Heart right ventricle (tissue), 16 donors: ENCODE measurements at regions not wholly inside any gene's neighbourhood (a gene's known extent, or its start where the extent isn't known, plus 50 kb on each side); places are given as distances from the start of the nearest gene placed in this dataset.

Experiments
- ATAC-seq, 8 donors: fragments of 200-7000 bp; cut with Tn5 transposase; one replicate each; pipeline ENCODE4 v1.9.1; 2020; ENCODE audit warnings: mild to moderate bottlenecking in 8 of 8, moderate library complexity in 8 of 8, moderate number of reproducible peaks in 1 of 8
- DNase-seq, 2 donors: peaks; one replicate each; pipeline ENCODE4 v3.0.0-alpha.2; 2020
- H3K27ac ChIP-seq, 10 donors: fragments of 200-600 bp; sonication (generic) in 2 of 10; one replicate each; pipeline versions ENCODE4 v1.5.0 to v1.8.0; 2020 to 2022; ENCODE audit warnings: mild to moderate bottlenecking in 3 of 10
- H3K27me3 ChIP-seq, 7 donors: fragments of 200-600 bp; one replicate each; pipeline ENCODE4 v1.8.0; 2021 to 2022; ENCODE audit warnings: mild to moderate bottlenecking in 2 of 7
- H3K36me3 ChIP-seq, 9 donors: fragments of 200-600 bp; sonication (generic) in 1 of 9; one replicate each; pipeline versions ENCODE4 v1.5.0 to v1.8.0; 2020 to 2022; ENCODE audit warnings: mild to moderate bottlenecking in 2 of 9
- H3K4me1 ChIP-seq, 9 donors: fragments of 200-600 bp; sonication (generic) in 1 of 9; one replicate each; pipeline versions ENCODE4 v1.5.0 to v1.8.0; 2020 to 2022; ENCODE audit warnings: mild to moderate bottlenecking in 4 of 9
- H3K4me3 ChIP-seq, 10 donors: fragments of 200-600 bp; sonication (generic) in 2 of 10; one replicate each; pipeline versions ENCODE4 v1.5.0 to v1.8.0; 2020 to 2022; ENCODE audit warnings: mild to moderate bottlenecking in 7 of 10, moderate library complexity in 2 of 10
- H3K9me3 ChIP-seq, 11 donors: fragments of 200-600 bp in 10 of 11; sonication (generic) in 2 of 11; one replicate each; pipeline versions ENCODE4 v1.5.0 to v1.8.0; 2013 to 2022; ENCODE audit warnings: mild to moderate bottlenecking in 2 of 11, control low read depth in 1 of 11, moderate library complexity in 1 of 11
- WGBS, 2 donors: extraction: QIAGEN DNeasy Blood & Tissue Kit; methylation state at CpG; one replicate each; pipeline ENCODE4 v1.1.7; 2013; ENCODE audit warnings: inconsistent platforms in 1 of 2; 5-methylcytosine and 5-hydroxymethylcytosine counted together
- intact Hi-C, 10 donors: fragments of 100-400 bp; cut with DNase I; formaldehyde crosslinking; loops; one replicate each; pipeline versions ENCODE4 v1.11.1 to v1.14.2; 2022
- TF ChIP-seq, protein P1 (sequence below), 9 donors: fragments of 200-600 bp; sonication (generic) in 2 of 9; IDR thresholded peaks; one replicate each; pipeline versions ENCODE4 v1.5.0 to v1.8.0; 2021 to 2022; ENCODE audit warnings: antibody characterized with exemption in 9 of 9, mild to moderate bottlenecking in 5 of 9, moderate library complexity in 1 of 9
- donor health status: Arrhythmogenic right ventricular cardiomyopathy.
- donor health status: ischemic (EF 13 %, LVEDD 7.1; RV severe dilation, severe dysfunction).
- donor health status: healthy with polysubstance abuse.
- donor health status: DM: no; HTN: yes; CAD: no.
- donor health status: DM: no; HTN: no; CAD: no.
- donor health status: ischemic (EF 25% LVEDD 6.9; RV normal size, moderate dysfunction).
- donor health status: ischemic (EF 25% LVEDD 5.7; RV mildly dilated, moderate dysfunction).
- donor health status: healthy.
- donor health status: DM: yes; HTN: yes; CAD: no.
- donor health status: Ischemic cardiomyopathy.
- donor health status: ischemic (EF 35%, LVEDD 5.7; RV mildly dilated, moderate dysfunction).
- donor health status: nonischemic (EF 11% LVEDD 7.7; RV severe dilation, severe dysfunction).
- donor health status: DM: yes; HTN: yes; CAD: no.
- donor health status: PGD.
- donor health status: ischemic (EF 29% LVEDD 5.4; RV normal size, mild dysfunction).
- donor health status: nonischemic (EF 23%, LVEDD 6.1; RV moderate dilation, normal function).

DNA sequence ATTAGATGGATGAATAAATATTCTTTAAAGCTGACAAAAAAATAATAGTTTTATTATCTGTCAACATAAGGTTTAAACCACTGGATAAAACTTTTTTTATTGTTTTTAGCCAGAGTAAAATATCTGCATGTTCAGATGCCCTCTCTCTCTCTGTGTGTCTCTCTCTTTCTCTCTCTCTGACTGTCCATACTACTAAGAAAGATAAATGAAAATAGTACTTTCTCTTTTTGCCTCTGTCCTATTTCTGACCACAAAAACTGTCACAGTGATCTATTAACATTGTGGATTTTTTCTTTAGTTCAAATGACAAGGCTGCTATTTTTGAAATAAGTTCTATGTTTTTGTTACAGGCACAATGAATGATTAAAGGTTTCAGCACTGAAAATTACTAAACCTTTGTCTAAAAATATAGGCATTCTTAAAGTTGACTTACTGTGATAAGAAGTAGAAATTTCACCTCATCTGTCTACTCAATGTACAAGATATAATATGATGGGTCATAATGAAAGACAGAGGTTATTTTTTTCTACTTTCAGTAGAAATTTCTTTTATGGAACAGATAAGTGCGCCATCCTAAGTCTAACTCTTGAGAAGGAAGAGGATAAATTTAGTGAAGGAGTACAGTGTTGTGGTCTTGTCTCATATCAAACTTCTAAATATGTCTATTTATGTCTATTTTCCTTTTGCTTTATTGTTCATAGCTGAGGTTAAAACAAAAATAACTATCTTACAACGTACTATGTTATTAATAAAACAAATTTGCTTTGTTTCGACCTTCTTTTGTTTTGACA is 341.9 kb upstream of the EYS start:
- H3K27ac ChIP-seq, result no peak overlapping the region
- no peak for DNase-seq
- H3K4me1 ChIP-seq, result no peaks in the 10 kb centered on the region
- ATAC-seq, result no peak
- intact Hi-C loops, result no loop called here
- no peaks in the 10 kb centered on the region for H3K27me3 ChIP-seq
- no peaks in the 10 kb centered on the region for H3K36me3 ChIP-seq
- 85 to 86% methylated on average over 3 of the region's 3 CpGs for WGBS, 2 donors
- TF ChIP-seq, protein P1, sequence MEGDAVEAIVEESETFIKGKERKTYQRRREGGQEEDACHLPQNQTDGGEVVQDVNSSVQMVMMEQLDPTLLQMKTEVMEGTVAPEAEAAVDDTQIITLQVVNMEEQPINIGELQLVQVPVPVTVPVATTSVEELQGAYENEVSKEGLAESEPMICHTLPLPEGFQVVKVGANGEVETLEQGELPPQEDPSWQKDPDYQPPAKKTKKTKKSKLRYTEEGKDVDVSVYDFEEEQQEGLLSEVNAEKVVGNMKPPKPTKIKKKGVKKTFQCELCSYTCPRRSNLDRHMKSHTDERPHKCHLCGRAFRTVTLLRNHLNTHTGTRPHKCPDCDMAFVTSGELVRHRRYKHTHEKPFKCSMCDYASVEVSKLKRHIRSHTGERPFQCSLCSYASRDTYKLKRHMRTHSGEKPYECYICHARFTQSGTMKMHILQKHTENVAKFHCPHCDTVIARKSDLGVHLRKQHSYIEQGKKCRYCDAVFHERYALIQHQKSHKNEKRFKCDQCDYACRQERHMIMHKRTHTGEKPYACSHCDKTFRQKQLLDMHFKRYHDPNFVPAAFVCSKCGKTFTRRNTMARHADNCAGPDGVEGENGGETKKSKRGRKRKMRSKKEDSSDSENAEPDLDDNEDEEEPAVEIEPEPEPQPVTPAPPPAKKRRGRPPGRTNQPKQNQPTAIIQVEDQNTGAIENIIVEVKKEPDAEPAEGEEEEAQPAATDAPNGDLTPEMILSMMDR (IDR thresholded peaks at IDR 0.05), result no peak
- peaks cover 0 to 8% (median 0%) of the 10 kb centered on the region in 11 donors for H3K9me3 ChIP-seq
- H3K4me3 ChIP-seq, result no peak overlapping the region

DNA sequence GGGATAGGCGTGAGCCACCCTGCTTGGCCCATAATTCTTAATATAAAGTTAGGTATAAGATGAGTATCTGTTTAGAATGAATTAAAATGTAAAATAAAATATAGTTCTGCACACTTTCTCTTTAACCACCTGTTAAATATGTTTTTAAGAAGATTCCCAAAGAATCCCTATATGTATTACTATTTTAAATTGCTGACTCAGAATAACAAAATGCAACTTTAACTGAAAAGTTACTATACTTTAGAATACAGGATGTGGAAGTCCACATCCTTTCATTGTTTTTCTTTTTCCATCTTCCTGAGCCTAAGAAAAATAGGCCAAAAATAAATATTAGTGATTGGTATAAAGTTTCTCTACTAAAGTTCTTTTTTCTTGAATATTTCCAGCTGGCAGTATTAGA is 325.6 kb upstream of the EYS start:
- TF ChIP-seq, protein P1 (IDR thresholded peaks at IDR 0.05), result no peak
- Histone ChIP-seq H3K27ac (no peak overlapping the region), H3K36me3 (no peaks in the 10 kb centered on the region), H3K4me1 (no peaks in the 10 kb centered on the region), H3K9me3 (peaks cover 0 to 12% (median 0%) of the 10 kb centered on the region in 11 donors), H3K27me3 (no peaks in the 10 kb centered on the region), H3K4me3 (no peak overlapping the region)
- no peak for ATAC-seq
- 88 to 94% methylated on average over 1 of the region's 1 CpG for whole genome bisulfite sequencing, 2 donors
- no peak for DNase-seq
- intact Hi-C loops, result no loop called here

DNA sequence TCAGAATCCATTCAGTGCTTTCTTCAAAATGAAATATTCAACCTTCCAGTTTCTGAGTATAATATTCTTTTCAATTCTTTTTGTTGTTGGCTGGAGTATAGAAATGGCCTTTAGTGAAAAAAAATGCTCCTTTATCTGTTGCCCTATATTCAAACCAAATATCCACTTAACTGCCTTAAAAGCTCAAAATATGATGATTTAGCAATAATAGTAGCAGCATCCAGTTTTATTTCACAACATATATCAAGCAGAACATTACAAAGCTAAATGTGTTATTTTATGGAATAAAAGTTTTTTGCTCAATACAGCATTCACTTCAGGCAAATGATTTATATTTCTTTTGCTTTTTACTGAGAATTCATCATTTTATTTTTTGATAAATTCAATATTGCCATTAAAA is 322.4 kb upstream of the EYS start:
- TF ChIP-seq, protein P1 (IDR thresholded peaks at IDR 0.05), result no peak
- H3K27ac ChIP-seq, result no peak overlapping the region
- no peak for DNase-seq
- H3K36me3 ChIP-seq, result no peaks in the 10 kb centered on the region
- H3K4me1 ChIP-seq, result no peaks in the 10 kb centered on the region
- intact Hi-C loops, result no loop called here
- peaks cover 0 to 8% (median 0%) of the 10 kb centered on the region in 11 donors for H3K9me3 ChIP-seq
- H3K27me3 ChIP-seq, result no peaks in the 10 kb centered on the region
- H3K4me3 ChIP-seq, result no peak overlapping the region
- ATAC-seq, result no peak

DNA sequence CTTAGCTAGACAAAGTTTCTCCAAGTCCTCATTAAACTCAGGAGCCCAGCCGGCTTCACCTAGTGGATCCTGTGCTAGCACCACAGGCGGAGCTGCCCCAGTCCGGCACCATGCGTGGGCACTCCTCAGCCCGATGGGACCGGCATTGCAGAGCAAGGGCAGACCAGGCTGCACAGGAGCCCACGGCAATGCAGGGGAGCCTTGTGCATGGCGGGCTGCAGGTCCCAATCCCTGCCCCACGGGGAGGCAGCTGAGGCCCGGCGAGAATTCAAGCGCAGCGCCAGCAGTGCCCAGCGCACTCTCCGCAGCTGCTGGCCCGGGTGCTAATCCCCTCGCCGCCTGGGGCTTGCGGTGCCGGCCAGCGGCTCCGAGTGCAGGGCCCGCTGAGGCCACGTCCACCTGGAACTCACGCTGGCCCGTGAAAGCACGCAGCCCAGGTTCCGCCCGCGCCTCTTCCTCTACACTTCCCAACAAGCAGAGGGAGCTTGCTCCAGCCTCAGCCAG is 292.3 kb upstream of the EYS start:
- H3K4me1 ChIP-seq, result no peaks in the 10 kb centered on the region
- ATAC-seq, result no peak
- peak in 1 of 2 donors; percentile 6 for DNase-seq
- no peak overlapping the region for H3K4me3 ChIP-seq
- no peaks in the 10 kb centered on the region for H3K36me3 ChIP-seq
- intact Hi-C loops, result no loop called here
- 94 to 96% methylated on average over 30 of the region's 30 CpGs for WGBS, 2 donors
- peaks cover 0 to 8% (median 0%) of the 10 kb centered on the region in 11 donors for H3K9me3 ChIP-seq
- H3K27ac ChIP-seq, result no peak overlapping the region
- H3K27me3 ChIP-seq, result no peaks in the 10 kb centered on the region
- TF ChIP-seq, protein P1 (IDR thresholded peaks at IDR 0.05), result no peak
